SJSA1 (cell line): ENCODE measurements at regions not wholly inside any gene's neighbourhood (a gene's known extent, or its start where the extent isn't known, plus 50 kb on each side); places are given as distances from the start of the nearest gene placed in this dataset.
"Not testable (repeated sequence)": the region's sequence is repeated elsewhere in the genome, so short reads cannot be mapped to it uniquely, and the experiment has no call there.

ENCODE experiments used
- DNase-seq, 2 experiments: peaks; one replicate each; pipeline ENCODE4 v3.0.0-alpha.2; 2015 to 2020; ENCODE audit warnings: low spot score in 2 of 2, low read depth in 1 of 2
- H3K27ac ChIP-seq: fragments of 250-450 bp; sonication (Bioruptor Pico); 2 replicates; pipeline ENCODE4 v1.5.1; 2020; ENCODE audit warnings: mild to moderate bottlenecking, moderate library complexity
- H3K27me3 ChIP-seq: fragments of 250-450 bp; sonication (Bioruptor Pico); replicated peaks from 2 replicates; pipeline ENCODE4 v1.5.1; 2020; ENCODE audit warnings: mild to moderate bottlenecking, moderate library complexity
- H3K36me3 ChIP-seq: fragments of 250-450 bp; sonication (Bioruptor Pico); 2 replicates; pipeline ENCODE4 v1.5.1; 2020; ENCODE audit warnings: mild to moderate bottlenecking
- H3K4me1 ChIP-seq: fragments of 250-450 bp; sonication (Bioruptor Pico); replicated peaks from 2 replicates; pipeline ENCODE4 v1.6.1; 2021; ENCODE audit warnings: mild to moderate bottlenecking
- H3K4me3 ChIP-seq: fragments of 250-450 bp; sonication (Bioruptor Pico); 2 replicates; pipeline ENCODE4 v1.5.1; 2020; ENCODE audit warnings: mild to moderate bottlenecking
- H3K9me3 ChIP-seq: fragments of 250-450 bp; sonication (Bioruptor Pico); replicated peaks from 2 replicates; pipeline ENCODE4 v1.5.1; 2020; ENCODE audit warnings: mild to moderate bottlenecking

- DNase-seq, result no peak
- H3K4me1 ChIP-seq, result no peaks in the 10 kb centered on the region
- H3K27me3 ChIP-seq, result no peaks in the 10 kb centered on the region
- no peak overlapping the region for H3K4me3 ChIP-seq
- H3K9me3 ChIP-seq, result peaks cover 3% of the 10 kb centered on the region; the same call in 1 of the 2 replicates
- H3K27ac ChIP-seq, result no peak overlapping the region
- H3K36me3 ChIP-seq, result no peaks in the 10 kb centered on the region
Observed at GRCh38 chr10:55966101-55966500, 395.0 kb downstream of the ZWINT start.

GRCh38 chr10:55943403-55943802, 417.7 kb downstream of the ZWINT start:
- Histone ChIP-seq H3K4me3 (no peak overlapping the region), H3K27ac (no peak overlapping the region), H3K36me3 (no peaks in the 10 kb centered on the region), H3K9me3 (no peaks in the 10 kb centered on the region), H3K27me3 (no peaks in the 10 kb centered on the region), H3K4me1 (no peaks in the 10 kb centered on the region)
- DNase-seq, result no peak

- Histone ChIP-seq H3K27ac (no peak overlapping the region), H3K4me1 (no peaks in the 10 kb centered on the region), H3K36me3 (no peaks in the 10 kb centered on the region), H3K27me3 (no peaks in the 10 kb centered on the region), H3K9me3 (no peaks in the 10 kb centered on the region), H3K4me3 (no peak overlapping the region)
- no peak for DNase-seq
Observed at GRCh38 chr10:55929291-55929690, 431.8 kb downstream of the ZWINT start.

GRCh38 chr10:55899472-55900147, 461.4 kb downstream of the ZWINT start:
- not testable (repeated sequence) for DNase-seq, H3K9me3 ChIP-seq, H3K4me3 ChIP-seq, H3K4me1 ChIP-seq, H3K36me3 ChIP-seq, H3K27me3 ChIP-seq, H3K27ac ChIP-seq

- H3K27ac ChIP-seq, result no peak overlapping the region
- H3K4me3 ChIP-seq, result no peak overlapping the region
- no peaks in the 10 kb centered on the region for H3K36me3 ChIP-seq
- no peaks in the 10 kb centered on the region for H3K27me3 ChIP-seq
- H3K9me3 ChIP-seq, result no peaks in the 10 kb centered on the region; the same call in 1 of the 2 replicates
- no peak for DNase-seq
- no peaks in the 10 kb centered on the region for H3K4me1 ChIP-seq
Observed at GRCh38 chr10:55897490-55897921, 463.6 kb downstream of the ZWINT start.

- H3K27ac ChIP-seq, result no peak overlapping the region
- H3K36me3 ChIP-seq, result no peaks in the 10 kb centered on the region
- H3K4me1 ChIP-seq, result no peaks in the 10 kb centered on the region
- no peaks in the 10 kb centered on the region; the same call in 1 of the 2 replicates for H3K9me3 ChIP-seq
- no peak overlapping the region for H3K4me3 ChIP-seq
- DNase-seq, result no peak
- H3K27me3 ChIP-seq, result no peaks in the 10 kb centered on the region
Observed at GRCh38 chr10:55892276-55892675, 468.8 kb downstream of the ZWINT start.

GRCh38 chr10:55881588-55881987, 479.5 kb downstream of the ZWINT start:
- H3K4me3 ChIP-seq, result no peak overlapping the region
- H3K27ac ChIP-seq, result no peak overlapping the region
- DNase-seq, result no peak
- H3K4me1 ChIP-seq, result no peaks in the 10 kb centered on the region
- H3K9me3 ChIP-seq, result no peaks in the 10 kb centered on the region
- no peaks in the 10 kb centered on the region for H3K36me3 ChIP-seq
- no peaks in the 10 kb centered on the region for H3K27me3 ChIP-seq

- Histone ChIP-seq H3K27me3 (no peaks in the 10 kb centered on the region), H3K9me3 (peaks cover 6% of the 10 kb centered on the region), H3K36me3 (no peaks in the 10 kb centered on the region), H3K4me1 (no peaks in the 10 kb centered on the region), H3K4me3 (no peak overlapping the region), H3K27ac (no peak overlapping the region)
- DNase-seq, result no peak
Observed at GRCh38 chr10:55873485-55873884, 487.6 kb downstream of the ZWINT start.

GRCh38 chr10:55870186-55870585, 490.9 kb downstream of the ZWINT start:
- no peak overlapping the region for H3K27ac ChIP-seq
- no peak overlapping the region for H3K4me3 ChIP-seq
- H3K36me3 ChIP-seq, result no peaks in the 10 kb centered on the region
- no peaks in the 10 kb centered on the region for H3K27me3 ChIP-seq
- no peaks in the 10 kb centered on the region for H3K4me1 ChIP-seq
- peaks cover 6% of the 10 kb centered on the region for H3K9me3 ChIP-seq
- DNase-seq, result no peak

- no peak for DNase-seq
- no peaks in the 10 kb centered on the region for H3K27me3 ChIP-seq
- H3K4me3 ChIP-seq, result no peak overlapping the region
- no peaks in the 10 kb centered on the region for H3K36me3 ChIP-seq
- no peaks in the 10 kb centered on the region for H3K4me1 ChIP-seq
- no peak overlapping the region for H3K27ac ChIP-seq
- H3K9me3 ChIP-seq, result no peaks in the 10 kb centered on the region
Observed at GRCh38 chr10:55867848-55868247, 493.2 kb downstream of the ZWINT start.

GRCh38 chr10:55858730-55859129, 502.3 kb downstream of the ZWINT start:
- Histone ChIP-seq H3K27ac (no peak overlapping the region), H3K27me3 (no peaks in the 10 kb centered on the region), H3K36me3 (no peaks in the 10 kb centered on the region), H3K4me3 (no peak overlapping the region), H3K4me1 (no peaks in the 10 kb centered on the region), H3K9me3 (no peaks in the 10 kb centered on the region; the same call in 1 of the 2 replicates)
- DNase-seq, result no peak

- Histone ChIP-seq H3K4me3 (no peak overlapping the region), H3K36me3 (no peaks in the 10 kb centered on the region), H3K4me1 (no peaks in the 10 kb centered on the region), H3K27me3 (no peaks in the 10 kb centered on the region), H3K27ac (no peak overlapping the region), H3K9me3 (no peaks in the 10 kb centered on the region; the same call in 1 of the 2 replicates)
- no peak for DNase-seq
Observed at GRCh38 chr10:55852900-55853299, 508.2 kb downstream of the ZWINT start.

GRCh38 chr10:55837273-55837672, 523.8 kb downstream of the ZWINT start:
- Histone ChIP-seq H3K27ac (no peak overlapping the region), H3K9me3 (no peaks in the 10 kb centered on the region), H3K4me3 (no peak overlapping the region), H3K36me3 (no peaks in the 10 kb centered on the region), H3K27me3 (no peaks in the 10 kb centered on the region), H3K4me1 (no peaks in the 10 kb centered on the region)
- no peak for DNase-seq

- no peak for DNase-seq
- Histone ChIP-seq H3K4me3 (no peak overlapping the region), H3K27me3 (no peaks in the 10 kb centered on the region), H3K4me1 (no peaks in the 10 kb centered on the region), H3K9me3 (no peaks in the 10 kb centered on the region; the same call in 1 of the 2 replicates), H3K27ac (no peak overlapping the region), H3K36me3 (no peaks in the 10 kb centered on the region)
Observed at GRCh38 chr10:55822096-55822495, 539.0 kb downstream of the ZWINT start.

- no peak for DNase-seq
- H3K9me3 ChIP-seq, result no peaks in the 10 kb centered on the region; the same call in 1 of the 2 replicates
- no peak overlapping the region for H3K27ac ChIP-seq
- H3K27me3 ChIP-seq, result no peaks in the 10 kb centered on the region
- no peaks in the 10 kb centered on the region for H3K4me1 ChIP-seq
- H3K4me3 ChIP-seq, result no peak overlapping the region
- no peaks in the 10 kb centered on the region for H3K36me3 ChIP-seq
Observed at GRCh38 chr10:55820478-55820877, 540.6 kb downstream of the ZWINT start.
